NCI-H2081 (cell line): ENCODE measurements at regions not wholly inside any gene's neighbourhood (a gene's known extent, or its start where the extent isn't known, plus 50 kb on each side); places are given as distances from the start of the nearest gene placed in this dataset.
A peak's percentile ranks its signal among the peaks of the same experiment; 100 is the strongest.

Experiments
- DNase-seq, 2 experiments: peaks; one replicate each; lab custom pipeline; 2025; lab: John Stamatoyannopoulos, UW

- no peak for DNase-seq
Measured at GRCh38 chr13:21822029-21822428, 151.2 kb downstream of the FGF9 start.

GRCh38 chr13:21823416-21823815 is 152.5 kb downstream of the FGF9 start:
- no peak for DNase-seq

GRCh38 chr13:21823949-21824348 is 153.1 kb downstream of the FGF9 start:
- DNase-seq, result no peak

DNA sequence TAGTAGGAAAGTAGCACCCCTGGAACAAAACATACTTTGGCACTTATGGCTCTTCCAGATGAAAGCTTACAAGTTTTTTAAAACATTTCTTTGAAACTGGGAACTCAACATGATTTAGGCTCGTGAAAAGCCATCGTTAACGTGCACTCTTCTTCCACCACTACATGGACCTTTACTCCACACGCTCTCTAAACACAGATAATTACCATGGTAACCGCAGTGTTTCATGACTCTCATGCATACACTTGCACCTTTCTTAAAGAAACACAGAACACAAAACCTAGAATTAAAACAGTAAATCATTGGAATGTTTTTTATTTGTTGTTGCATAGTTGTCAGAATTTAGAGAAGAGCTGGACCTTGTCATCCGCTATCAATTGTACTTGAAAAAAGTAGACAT is 154.3 kb downstream of the FGF9 start:
- DNase-seq, result no peak

- no peak for DNase-seq
Measured at GRCh38 chr13:21825801-21826200, 154.9 kb downstream of the FGF9 start.

GRCh38 chr13:21826214-21827015 is 155.5 kb downstream of the FGF9 start:
- DNase-seq, result no peak

DNA sequence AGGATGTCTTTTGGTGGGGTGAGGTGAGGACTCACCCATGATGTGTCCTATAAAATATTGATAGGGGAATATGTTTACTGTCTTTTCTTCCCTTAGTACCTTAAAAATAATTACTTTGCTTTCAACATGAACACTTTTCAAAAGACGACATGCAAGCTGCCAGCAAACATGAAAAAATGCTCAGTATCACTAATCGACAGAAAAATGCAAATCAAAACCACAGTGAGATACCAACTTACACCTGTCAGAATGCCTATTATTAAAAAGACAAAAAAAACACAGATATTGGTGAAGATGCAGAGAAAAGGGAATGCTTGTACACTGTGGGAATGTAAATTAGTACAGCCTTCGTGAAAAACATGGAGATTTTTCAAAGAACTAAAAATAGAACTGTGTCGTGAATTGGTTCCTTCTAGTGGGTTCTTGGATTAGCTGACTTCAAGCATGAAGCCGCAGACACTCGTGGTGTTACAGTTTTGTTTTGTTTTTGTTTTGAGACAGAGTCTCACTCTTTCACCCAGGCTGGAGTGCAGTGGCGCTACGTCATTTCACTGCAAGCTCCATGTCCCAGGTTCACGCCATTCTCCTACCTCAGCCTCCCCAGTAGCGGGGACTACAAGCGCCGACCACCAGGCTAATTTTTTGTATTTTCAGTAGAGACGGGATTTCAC is 160.9 kb downstream of the FGF9 start:
- no peak for DNase-seq

GRCh38 chr13:21833921-21834320 is 163.0 kb downstream of the FGF9 start:
- DNase-seq, result no peak

- DNase-seq, result no peak
Measured at GRCh38 chr13:21834521-21834920, 163.6 kb downstream of the FGF9 start.

- no peak for DNase-seq
Measured at GRCh38 chr13:21837288-21837687, 166.4 kb downstream of the FGF9 start.

DNA sequence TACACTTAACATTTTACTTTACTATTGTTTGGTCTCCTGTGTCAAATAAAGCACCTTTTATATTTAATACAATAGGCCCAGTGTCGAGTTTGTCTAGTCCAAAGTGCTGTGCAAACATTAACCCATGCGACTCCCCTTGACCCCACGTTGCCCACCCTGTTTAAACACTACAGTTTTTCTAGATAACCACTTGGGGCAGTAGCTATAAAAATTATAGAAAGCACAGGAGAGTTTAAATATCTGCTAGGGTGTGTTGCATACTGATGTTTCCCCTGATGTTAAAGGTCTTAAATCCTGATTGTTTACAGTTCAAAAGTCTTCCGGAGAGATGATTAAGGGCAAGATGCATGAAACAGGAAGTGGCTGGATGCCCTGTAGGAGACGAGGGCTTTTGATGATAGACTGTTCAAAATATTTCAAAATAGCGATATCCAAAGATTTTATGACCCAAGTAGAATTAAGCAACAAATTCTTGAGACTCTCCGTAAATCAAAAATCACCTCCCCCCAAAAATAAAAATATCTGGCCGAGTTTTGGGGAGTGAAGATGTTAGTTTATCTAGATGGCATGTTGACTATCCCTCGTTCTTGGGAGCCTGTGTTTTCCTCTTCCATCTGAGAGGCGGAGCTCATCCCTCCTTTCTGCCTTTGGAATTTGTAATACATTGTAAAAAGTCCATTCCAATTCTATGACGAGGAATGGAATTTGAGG is 167.1 kb downstream of the FGF9 start:
- no peak for DNase-seq

GRCh38 chr13:21846605-21847004 is 175.7 kb downstream of the FGF9 start:
- DNase-seq, result no peak

DNA sequence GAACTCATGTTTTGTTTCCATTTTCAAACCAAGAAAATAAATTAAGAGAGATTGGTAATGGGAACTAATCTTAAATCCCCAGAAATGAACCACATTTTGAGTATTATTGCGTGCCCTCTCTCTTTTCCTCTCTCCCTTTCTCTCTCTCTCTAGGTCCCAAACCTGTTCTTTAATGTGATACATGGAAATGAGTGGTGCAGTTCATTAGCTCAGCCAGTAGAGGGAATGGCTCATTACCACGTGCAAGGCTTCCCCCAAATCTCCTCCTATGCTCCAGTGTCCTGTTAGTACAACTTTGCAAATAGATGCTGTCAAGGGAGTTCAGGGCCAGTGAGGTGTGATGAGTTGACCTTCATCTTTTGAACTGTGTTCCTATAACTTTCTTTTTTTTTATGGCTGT is 178.4 kb downstream of the FGF9 start:
- DNase-seq, result peak; percentile 11 to 21

DNA sequence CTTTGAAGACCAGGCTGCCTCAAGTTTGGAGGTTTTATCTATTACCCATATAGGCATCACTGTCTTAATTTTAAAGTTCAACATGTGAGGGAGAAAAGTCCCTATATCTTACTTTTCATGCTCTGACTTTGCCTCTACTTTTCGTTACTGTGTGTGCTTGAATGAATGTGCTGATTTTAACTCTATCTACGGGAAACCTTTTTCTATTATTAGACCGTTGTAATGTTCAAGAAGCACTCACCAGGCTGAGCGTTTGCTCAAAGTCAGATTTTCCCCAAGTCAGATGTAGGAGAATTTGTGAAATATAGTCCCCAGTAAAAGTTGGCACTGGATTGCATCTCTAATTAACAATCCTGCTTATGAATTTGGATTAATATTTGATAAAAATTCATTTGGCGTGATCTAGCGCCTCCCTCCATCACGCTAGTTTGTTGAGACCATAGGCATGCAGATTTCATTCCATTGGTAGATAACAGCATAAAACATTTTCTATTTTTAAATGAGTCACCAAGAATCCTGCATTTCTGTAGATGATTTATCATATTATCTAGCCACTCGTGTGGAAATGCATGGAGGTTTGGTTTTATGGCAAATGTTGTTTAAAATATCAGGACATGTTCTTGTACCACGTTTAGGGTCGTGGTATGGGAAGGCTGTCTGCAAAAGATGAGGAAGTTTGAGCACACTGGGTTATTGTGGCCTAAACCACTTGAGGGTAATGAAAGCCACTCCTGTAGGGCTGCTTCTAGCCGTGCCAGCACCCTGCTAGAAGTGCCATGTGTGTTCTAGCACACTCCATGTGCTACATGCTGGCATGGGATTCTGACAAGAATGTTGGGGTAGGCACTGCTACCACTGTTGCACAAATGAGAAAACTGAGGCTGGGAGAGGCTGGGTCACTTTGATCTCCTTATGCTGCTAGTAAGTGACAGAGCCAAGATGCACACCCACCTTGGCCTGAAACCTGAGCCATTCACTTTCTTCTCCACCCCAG is 179.4 kb downstream of the FGF9 start:
- no peak for DNase-seq

DNA sequence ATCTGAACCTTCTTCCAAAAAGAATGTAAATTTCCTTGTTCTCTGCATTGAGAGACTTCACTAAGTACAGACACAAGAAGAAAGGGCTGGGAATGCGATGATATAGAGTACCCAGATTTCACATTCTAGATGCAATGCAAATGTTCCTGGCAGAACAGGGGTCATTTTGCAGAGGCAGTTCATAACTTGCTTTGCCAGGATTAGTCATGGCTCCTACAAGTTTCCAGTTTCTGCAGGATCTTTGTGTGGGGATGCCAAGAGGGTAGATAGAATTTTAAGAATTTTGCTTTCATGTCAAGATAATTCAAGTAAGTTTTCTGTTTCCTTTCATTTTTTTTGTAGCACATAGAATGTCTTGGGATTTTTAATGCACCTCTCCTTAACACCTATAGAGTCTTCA is 181.2 kb downstream of the FGF9 start:
- no peak for DNase-seq

- no peak for DNase-seq
Measured at GRCh38 chr13:21853779-21854178, 182.9 kb downstream of the FGF9 start.

DNA sequence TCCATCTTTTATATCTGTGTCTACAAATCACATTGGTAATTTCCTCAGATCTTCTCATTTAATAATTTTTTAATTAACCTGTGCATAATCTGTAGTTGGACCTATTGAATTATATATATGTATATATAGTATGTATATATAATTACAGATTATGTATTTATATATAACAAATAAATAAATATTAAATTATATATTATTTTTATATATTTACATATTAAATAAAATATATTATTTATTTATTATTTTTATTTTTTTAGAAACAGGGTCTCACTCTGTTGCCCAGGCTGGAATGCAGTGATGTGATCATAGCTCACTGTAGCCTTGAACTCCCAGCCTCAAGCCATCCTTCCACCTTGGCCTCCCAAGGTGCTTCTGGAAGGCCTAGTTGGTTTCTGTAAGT is 197.9 kb downstream of the FGF9 start:
- DNase-seq, result no peak

- DNase-seq, result no peak
Measured at GRCh38 chr13:21871382-21871781, 200.5 kb downstream of the FGF9 start.

DNA sequence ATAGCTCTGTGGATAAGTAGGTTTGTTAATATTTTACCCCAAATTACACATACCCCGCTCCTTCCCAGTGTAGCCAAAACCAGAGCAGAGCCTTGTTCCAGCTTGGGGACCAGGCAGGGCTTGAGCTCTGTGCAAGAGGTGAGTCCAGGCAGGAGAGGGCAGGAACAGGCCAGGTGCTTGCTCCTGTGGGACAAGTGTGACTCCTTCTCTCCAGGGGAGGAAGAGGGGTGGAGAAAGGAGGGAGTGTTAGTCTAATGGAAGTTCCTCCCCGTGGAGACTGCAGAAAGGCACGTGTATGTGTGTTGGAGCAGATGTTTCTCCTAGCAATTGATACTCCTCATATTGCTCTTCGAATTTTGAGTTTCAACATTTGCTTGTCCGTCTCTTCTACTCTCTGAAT is 201.0 kb downstream of the FGF9 start:
- DNase-seq, result no peak

DNA sequence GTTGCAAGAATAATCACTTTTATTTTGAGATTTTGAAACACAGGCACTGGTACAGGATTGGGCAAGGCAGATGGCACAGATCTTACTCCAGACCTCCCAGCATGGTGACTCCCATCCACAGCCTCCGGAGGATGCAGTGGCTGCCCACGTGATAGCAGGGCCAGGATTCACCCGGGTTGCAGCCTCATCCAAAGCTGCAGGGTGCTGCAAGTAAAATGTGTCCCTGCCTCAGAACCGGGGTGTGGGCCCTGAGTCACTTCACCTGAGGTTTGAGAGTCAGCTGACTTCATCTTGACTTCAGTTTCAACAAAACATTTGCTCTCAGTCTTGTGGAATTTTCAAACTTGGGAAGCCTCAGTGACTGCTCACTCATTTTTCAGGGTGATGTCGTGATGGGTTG is 201.9 kb downstream of the FGF9 start:
- DNase-seq, result no peak

DNA sequence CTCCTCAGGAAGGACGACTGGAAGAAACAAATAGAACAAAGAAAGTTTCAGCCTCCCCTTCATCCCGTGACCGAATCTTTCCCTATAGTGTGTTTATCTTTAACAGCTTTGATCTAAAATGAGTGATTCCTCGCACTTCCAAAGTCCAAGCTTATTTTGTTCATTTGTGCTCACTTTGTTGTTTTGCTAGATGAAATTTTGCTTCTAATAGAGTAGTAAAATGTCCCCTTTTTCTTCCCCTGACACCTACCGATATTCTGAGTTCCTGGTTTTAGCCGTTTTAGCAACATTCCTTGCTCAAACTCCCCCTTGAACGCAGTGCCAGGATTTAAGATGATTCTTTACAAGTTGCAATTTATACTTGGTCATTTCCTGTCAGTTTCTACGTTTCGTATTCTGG is 204.2 kb downstream of the FGF9 start:
- no peak for DNase-seq
